C1 segment of cervical spinal cord (tissue), 14 donors: ENCODE measurements at regions not wholly inside any gene's neighbourhood (a gene's known extent, or its start where the extent isn't known, plus 50 kb on each side); places are given as distances from the start of the nearest gene placed in this dataset.

ENCODE experiments used
- DNase-seq, 14 donors: peaks; one replicate each; lab custom pipeline; 2025; lab: John Stamatoyannopoulos, UW

DNA sequence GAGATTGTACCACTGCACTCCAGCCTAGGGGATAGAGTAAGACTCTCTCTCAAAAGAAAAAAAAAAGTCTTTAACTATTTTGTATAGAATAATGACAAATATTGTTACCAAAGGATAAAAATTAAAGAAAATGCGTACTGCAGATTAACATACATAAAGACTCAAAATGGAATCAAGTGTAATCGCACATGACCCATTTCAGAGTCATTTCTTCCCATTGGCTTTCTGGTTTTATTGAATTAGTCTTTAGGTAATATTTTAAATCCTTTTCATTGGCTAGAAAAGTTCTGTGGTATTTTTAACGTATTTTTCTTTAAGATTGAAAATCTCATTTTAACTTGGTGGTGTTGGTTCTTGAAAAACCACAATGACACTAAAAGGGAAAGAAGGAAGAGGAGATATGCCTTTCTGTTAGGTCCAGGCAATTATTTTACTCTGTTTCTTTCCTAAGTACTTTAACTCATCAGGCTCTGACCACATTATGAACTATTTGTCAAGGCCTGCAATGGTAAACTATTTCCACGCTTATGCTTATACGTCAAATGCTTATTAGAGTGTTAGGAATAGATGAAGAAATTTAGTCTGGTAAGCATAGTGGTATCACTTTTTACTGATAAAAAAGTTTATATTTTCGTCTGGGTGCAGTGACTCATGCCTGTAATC, 52.3 kb downstream of the PLEKHG1 start:
- no peak for DNase-seq

DNA sequence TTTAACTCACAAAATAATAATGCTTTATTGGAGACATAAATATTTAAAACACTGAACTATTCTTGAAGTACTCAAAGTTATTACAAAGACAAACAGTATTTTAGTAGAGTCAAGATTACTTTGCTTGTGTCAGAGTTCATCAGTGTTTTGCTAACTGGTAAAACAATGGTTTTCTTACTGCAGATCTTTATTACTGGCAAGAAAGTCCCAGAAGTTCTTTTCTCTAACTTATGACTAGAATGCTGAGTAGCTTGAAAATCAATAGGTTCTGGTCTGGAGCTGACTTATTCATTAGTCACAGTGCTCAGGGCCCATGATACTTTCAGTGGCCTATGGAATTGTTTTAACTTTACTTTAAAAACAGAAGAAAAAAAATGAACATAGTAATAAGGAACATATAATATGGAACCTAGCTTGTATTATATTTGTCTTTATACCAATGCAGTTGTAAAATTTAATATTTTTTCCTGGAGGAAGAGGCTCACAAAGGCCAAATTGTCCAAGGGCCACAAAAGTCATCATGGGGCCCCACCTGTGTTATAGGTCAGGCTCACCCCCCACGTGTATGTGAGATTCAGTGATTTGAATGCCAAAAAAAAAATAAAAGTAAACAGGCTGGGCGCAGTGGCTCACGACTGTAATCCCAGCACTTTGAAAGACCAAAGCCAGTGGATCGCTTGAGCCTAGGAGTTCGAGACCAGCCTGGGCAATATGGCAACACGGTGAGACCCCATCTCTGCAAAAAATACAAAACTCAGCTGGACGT, 53.3 kb downstream of the PLEKHG1 start:
- DNase-seq = no peak

DNA sequence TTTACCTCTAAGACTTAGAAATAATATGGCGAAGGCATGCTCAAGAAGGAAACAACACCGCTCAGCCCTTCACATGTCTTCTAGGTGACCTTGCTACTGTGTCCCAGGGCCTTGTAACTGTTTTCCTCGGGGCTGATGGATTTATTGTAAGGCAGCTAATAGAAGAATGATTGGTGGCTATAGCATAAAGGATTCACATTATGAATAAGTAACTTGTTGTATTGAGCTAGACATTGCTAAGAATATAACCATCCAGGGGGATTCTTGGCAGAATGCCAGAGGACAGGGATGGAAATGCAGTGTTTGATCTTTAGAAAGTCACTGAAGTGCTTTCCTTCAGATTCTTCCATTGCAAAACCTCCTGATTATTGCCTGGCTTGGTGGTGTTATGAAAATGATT, 54.9 kb downstream of the PLEKHG1 start:
- no peak for DNase-seq

DNA sequence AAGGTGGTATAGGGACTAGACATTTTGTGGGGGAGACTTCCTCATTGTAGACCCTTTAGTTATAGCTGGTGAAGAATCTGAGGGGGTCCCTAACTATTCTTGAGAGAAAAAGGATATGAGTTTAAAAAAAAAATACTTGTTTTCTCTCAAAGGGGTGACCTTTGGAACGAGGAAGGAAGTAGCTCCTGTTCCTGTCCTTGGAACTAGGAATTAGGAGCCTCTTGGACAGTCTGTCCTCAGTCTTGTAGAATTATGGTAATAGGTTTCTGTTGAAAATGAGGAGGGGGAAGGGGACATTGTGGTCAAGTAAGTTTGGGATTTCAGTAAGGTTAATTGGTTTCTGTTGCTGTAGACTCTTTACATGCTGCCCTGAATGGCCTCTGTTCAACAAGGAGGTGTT, 56.5 kb downstream of the PLEKHG1 start:
- DNase-seq = no peak

DNA sequence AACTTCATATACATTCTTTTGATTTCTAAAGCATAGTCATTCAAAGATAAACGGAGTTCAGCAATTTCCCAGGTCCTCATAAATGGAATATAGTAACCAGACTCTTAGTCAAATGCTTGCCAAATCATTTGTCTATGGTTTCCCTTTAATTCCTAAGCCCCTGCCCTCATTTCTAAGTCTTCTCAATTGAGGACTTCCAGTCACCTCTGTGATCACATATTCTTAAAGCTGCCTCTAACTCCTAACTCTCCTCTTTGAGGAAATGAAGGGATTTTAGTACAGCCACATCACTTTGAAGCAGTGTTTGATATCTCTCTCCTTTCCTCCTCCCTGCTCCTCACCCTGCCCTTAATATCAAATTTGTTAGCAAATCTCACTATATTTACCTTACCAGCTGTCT, 58.7 kb downstream of the PLEKHG1 start:
- DNase-seq = no peak

DNA sequence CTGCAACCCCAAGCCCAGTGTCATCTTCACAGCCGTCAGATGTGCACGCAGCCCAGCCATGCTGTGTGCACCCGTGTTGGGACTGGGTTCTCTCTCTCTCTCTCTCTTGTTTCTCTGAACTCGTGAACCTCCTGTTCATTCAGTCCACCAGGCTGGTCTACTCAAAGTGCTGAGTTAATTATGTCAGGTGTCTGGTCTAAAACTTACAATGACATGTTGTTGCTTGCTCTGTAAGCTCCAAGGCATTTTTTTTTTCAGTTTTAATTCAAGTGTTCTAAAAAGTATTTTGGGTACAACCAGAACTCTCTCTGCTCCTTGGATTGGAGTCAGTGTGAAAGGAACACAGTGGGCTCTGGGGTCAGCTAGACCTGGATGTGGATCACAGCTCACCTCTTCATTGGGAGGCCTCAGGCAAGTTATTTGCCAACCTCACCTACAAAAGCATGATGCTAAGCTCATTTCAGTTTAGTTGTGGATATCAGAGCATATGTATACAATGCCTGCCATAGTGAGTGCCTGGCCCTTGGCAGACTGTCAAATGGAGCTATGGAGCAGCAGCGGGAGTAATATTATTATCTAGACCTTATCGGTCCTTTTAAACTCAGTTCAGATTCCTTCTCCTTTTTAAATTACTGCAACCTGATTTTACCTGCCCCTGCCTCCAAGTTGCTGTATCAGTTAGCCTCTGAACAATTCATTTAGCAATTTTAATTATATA, 59.5 kb downstream of the PLEKHG1 start:
- no peak for DNase-seq

DNA sequence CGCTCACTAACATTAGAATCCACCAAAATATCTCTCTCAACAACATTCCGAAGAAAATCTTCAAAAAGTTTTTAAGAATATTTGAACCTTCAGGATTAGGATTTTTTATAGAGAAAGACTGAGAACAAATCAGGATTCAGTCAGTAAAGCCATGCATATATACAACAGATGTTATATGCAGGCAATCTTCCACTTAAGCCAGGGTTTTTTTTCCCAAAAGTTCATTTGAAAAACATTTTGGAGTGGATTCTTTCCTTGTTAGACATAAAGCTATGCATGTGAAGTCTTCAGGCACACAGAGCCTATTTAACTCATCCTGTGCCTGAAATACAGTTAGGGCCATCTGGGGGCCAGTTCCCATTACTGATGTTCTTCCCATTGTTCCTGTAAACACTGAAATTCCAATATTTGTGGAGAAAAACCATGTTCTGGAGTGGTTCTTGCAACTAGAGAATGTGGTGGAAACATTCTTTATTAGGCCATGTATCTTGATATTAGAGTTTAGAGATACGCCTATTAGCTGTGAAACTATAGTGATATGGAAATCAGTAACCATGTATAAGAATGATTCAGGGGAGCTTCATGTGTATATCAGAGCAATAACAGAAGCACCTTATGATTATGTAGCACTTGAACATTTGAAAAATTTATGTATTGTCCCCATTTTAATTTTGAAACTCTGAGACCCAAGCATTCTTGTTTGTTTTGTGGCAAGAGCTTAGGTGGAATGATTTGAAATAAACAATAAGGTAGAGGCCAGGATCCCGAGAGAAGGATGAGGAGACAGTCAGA, 61.7 kb downstream of the PLEKHG1 start:
- DNase-seq = no peak

DNA sequence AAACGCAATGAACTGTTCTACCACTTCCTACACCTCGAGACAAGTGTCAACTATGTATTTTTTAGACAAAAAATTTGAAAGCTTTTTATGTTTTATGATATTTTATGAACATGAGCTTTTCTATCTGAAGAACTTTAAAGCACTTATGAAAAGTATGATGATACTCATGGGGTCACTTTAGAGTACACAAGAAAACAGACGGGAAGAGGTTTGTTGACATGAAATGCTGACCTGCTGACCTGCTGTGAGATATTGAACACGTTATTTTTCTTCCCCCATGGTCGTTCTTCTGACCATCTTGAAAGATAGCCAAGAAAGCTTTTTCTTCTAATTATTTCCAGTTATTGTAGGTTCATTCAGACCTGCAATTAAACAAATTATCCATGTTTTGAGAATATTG, 63.1 kb downstream of the PLEKHG1 start:
- no peak for DNase-seq

DNA sequence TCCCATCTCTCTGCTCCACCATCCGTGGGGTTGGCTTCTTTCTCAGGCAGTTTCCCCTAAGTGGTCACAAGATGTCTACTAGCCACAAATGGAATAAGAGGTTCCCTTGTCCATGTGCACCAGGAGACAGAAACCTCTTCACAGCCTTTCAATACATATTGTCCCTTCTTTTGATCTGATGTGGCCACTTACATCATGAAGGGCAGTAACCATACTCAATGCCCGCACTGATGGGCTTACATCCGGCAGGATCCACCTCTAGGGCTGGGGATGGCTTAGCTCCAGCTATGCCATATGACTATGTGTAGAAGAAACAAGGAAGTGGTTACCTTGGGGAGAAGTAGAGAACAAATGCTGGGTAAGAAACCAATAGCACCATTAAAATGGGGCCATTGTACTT, 64.4 kb downstream of the PLEKHG1 start:
- no peak for DNase-seq

DNA sequence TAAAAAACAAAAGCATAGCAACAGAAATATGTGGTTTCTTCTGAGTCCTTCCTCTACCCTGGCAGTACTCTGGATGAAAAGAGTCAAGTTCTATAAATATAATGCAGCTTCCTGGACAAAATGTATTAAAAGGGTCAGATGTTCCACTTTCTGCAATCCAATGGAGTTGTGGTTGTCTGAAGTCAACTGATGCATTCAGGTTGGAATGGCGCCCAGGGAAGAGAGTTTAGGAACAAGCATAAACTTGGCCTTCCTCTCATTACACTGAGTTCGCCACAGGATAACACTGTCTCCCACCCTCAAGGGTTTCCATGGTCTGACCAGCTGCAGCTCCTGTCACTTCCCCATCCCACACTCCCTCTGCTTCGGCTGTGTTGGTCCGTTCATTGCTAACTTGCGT, 66.4 kb downstream of the PLEKHG1 start:
- no peak for DNase-seq

DNA sequence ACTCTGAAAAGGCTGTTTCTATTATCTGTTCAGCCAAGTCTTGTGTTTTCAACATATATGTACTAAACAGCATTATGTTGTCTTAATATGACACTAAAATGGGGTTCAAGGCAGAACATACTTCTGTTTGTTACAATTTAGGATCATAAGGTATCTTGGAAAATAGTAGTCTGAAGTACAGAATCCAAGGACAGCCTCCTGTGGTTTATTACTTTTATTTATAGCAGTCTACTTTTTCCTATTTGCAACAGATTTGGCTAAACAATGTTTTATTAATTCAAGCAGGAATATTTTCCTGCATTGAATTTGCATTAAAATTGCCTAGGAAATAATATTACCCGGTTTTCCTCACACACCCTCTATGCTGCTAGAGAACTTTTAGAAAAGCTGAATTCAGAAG, 67.7 kb downstream of the PLEKHG1 start:
- no peak for DNase-seq

DNA sequence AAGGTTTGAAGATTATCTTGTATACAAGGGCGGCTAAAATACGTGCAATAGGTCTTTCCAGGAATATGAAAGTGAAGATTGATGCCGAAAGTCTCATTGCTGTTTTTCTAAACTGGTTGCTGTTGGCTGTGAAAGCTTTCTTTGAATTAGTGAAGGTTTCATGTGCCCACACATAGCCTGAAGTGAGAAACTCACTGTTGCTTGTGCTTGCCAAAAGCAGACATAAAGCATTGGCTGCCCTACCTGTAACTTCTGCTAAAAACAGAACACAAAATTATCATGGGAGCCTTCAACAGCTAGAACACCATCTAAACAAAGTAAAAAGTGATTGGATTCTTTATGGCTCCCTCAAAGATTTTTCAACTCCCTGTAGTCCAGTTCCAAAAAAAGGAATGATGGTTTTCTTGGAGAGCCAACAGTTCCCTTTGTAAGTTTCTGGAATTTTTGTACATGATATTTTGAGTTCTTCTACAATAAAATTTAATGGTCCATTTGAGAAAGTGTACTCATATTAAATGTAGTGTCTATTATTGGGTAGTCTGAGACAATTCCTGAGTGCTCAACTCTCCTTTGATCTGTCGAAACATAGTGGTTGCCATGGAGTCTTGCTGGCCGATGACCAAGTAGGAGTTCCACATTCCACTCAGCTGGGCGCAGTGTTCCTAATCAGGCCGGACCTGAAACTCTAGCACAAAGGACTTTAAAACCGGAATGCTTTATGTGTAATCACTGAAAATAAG, 68.5 kb downstream of the PLEKHG1 start:
- peak in 6 of 14 donors; percentile 7 to 56 (median 18) for DNase-seq

DNA sequence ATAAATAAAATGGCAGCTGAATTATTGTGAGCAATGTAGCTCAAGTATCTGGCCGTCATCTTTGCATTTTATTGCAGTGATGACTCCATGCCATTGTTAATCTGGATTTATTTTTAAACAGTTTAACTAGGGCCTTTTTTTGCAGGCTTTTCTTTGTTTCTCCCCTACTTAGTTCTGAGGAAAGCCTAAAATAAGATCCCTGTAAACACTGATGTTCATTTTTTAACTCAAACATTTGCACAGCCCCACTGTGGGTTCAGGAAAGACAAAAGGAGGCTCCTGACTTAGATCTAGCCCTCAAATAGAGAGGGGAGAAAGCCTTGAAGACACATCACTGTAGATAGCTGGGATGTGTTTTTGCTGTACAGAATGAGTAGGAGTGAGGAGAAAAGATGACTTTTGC, 69.2 kb downstream of the PLEKHG1 start:
- no peak for DNase-seq

DNA sequence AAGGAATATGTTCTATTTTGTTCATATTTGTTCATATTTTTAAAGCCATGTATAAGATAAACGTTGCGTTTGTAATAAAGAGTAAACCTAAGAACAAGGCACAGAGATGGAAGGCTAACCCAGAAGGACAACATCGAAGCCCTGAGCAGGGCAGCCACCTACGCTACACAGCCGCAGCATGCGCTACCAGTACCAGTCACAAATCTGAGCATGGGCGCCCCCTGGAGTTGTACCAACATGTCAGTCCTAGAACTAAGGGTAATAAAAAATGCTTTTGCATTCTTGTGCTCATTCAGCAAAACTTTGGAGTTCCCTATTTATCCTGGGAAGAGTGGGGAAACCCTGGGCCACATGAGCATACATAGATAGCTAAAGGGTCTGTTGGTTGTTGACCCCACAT, 70.6 kb downstream of the PLEKHG1 start:
- no peak for DNase-seq

DNA sequence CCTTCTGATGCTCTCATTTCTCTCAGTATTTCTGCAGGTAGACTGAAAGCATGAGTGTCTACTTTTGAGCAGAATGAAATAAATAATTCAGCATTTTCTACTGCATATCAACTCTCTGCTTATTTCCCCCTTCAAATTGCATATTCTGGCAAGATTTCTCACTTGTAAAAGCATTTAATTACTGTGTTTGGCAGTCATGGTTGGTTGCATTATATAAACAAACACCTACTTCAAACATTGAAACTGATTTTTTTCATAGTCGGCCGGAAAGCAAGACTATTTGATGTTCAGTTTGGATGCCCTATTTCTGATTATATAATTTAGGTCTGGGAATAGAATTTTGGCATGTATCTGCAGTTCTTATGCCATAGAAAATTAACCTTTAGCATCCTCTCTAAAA, 73.1 kb downstream of the PLEKHG1 start:
- no peak for DNase-seq

DNA sequence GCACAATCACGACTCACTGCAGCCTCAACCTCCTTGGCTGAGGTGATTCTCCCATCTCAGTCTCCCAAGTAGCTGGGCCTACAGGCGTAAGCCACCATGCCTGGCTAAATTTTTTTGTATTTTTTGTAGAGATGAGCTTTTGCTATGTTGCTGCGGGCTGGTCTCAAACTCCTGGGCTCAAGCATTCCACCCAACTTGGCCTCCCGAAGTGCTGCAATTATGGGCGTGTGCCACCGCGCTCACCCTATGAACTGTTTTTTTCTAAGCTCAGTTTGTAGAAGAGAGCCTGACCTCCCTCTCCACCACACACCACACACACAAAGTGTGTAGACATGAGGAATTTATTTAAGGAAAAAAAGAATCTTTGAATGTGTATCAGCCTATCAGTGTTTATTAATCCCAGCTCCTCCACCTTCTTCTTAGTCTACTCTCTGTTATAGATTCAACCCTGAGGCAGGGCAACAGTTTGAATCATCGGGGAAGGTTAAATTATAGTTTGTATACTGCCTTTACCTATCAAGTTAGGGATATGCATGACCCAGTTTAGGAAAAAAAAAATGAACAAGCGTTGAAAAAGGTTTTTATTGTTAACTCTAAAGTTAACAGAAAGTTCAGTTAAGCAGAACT, 74.1 kb downstream of the PLEKHG1 start:
- no peak for DNase-seq

DNA sequence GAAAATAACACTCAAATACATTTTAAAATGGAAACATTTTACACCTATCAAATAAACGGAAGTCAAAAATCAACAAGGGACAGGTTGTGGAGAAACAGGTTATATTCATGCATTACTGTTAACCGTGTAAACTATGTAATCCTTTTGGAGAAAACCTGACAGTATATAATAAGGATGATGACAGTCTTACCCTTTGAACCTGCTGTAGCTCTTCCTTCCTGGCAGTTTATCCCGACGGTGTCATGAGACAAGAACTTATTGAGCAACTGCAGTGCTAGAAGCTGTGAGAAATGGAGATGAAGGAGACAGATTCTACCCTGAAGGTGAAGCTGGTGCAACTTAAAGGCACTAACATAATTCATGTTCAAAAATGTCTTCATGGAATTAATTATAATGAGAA, 76.7 kb downstream of the PLEKHG1 start:
- DNase-seq = no peak

DNA sequence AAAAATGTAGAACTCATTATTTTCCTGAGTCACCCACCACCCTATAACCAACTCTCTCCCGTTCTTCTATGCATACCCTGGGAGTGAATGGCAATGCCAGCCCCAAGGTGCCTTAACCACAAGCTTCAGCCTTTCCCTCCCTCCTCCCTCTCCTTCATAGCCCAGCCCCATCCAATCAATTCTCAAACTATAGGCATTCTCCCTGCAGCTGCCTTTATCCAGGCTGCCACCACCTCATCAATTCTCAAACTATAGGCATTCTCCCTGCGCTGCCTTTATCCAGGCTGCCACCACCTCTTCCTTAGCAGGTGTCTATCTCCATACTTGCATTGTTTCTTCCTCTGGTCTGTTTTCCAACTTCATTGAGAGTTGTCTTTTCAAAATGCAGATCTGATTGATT, 77.1 kb downstream of the PLEKHG1 start:
- DNase-seq = no peak

DNA sequence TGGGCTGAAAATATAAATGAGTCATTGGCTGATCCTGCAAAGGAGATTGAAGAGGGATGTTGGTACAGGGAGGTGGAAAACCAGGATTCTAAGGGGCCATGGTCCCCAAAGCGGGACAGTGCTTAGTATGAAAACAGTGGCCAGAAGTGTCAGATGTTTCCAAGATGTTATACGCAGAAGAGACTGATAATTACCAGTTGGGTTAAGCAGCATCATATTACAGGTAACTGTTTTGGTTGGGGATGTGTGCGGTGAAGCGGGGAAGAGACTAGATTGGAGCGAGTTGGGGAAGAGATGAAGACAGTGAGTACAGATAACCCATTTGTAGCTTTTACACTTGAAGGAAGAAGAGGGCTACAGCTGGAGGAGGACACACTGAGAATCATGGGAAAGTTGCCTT, 80.8 kb downstream of the PLEKHG1 start:
- no peak for DNase-seq

DNA sequence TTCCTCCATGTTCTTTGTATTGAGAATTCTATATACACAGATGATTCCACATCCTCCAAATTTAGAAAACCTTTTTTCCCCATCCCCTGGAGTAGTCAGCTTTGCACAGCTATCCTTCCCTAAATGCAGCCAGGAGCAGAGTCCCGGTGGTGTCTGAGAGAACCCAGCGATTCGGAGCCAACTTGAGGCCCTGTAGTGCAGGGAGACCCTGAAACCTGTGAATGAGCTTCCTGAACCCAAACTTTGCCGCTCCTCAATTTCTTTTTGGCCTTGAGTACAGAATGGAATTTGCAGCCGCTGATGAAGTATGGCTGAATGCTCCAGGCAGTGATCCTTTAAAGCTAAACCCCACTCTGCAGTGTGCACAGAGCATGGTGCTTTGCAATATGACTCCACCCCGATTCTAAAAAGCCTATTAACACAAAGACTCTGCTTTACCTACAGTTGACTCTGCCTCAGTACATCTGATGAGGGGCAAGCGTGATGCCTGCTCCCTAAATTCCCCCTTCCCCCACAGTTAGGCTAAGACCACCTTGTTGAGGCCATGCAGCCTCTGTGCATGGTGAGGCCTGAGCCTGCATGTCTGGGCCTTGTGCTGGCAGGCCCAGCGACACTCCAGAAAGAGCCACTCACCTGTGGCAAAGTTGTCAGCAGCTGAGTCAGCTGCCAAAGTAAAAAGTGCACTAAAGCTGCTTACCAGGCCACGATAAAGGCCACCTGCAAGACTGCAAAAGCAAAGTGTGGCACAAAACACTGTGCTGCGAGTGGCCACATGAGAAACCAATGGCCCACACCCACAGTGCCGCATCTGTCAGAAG, 82.1 kb downstream of the PLEKHG1 start:
- no peak for DNase-seq
